Lung (tissue), 11 donors: ENCODE measurements at regions not wholly inside any gene's neighbourhood (a gene's known extent, or its start where the extent isn't known, plus 50 kb on each side); places are given as distances from the start of the nearest gene placed in this dataset.

ENCODE experiments used
- ATAC-seq: fragments of 200-7000 bp; cut with Tn5 transposase; one replicate; pipeline ENCODE4 v1.9.1; 2020; ENCODE audit warnings: moderate number of reproducible peaks; ENCODE audit not compliant: insufficient read depth, low FRiP score
- DNase-seq, 3 donors: peaks; one replicate each; pipeline ENCODE4 v3.0.0-alpha.2; 2013 to 2017
- H3K27ac ChIP-seq, 2 donors: one replicate each; pipeline ENCODE4 v1.5.1; 2013; ENCODE audit warnings: mild to moderate bottlenecking in 2 of 2, moderate library complexity in 2 of 2, control low read depth in 1 of 2, inconsistent platforms in 1 of 2, low read depth in 1 of 2, low read length in 1 of 2
- H3K27me3 ChIP-seq, 3 donors: one replicate each; pipeline ENCODE4 v1.5.1; 2013; ENCODE audit warnings: low read length in 2 of 3; ENCODE audit not compliant: control insufficient read depth in 3 of 3, insufficient read depth in 3 of 3
- H3K36me3 ChIP-seq, 4 donors: one replicate each; pipeline ENCODE4 v1.5.1; 2013; ENCODE audit warnings: low read length in 4 of 4, mild to moderate bottlenecking in 1 of 4, moderate library complexity in 1 of 4; ENCODE audit not compliant: control insufficient read depth in 4 of 4, insufficient read depth in 4 of 4
- H3K4me1 ChIP-seq, 5 donors: one replicate each; pipeline ENCODE4 v1.5.1; 2013; ENCODE audit warnings: low read length in 5 of 5, mild to moderate bottlenecking in 2 of 5, moderate library complexity in 1 of 5; ENCODE audit not compliant: control insufficient read depth in 5 of 5, insufficient read depth in 5 of 5
- H3K4me3 ChIP-seq: one replicate; pipeline ENCODE4 v1.5.1; 2013; ENCODE audit warnings: mild to moderate bottlenecking, control low read depth, moderate library complexity
- H3K9ac ChIP-seq, 2 donors: one replicate each; pipeline ENCODE4 v1.5.1; 2013; ENCODE audit warnings: low read length in 2 of 2, control low read depth in 1 of 2; ENCODE audit not compliant: insufficient read depth in 1 of 2
- H3K9me3 ChIP-seq, 4 donors: one replicate each; pipeline ENCODE4 v1.5.1; 2013; ENCODE audit warnings: low read length in 3 of 4, mild to moderate bottlenecking in 1 of 4, moderate library complexity in 1 of 4; ENCODE audit not compliant: control insufficient read depth in 4 of 4, insufficient read depth in 3 of 4
- CTCF ChIP-seq: IDR thresholded peaks from 2 replicates; pipeline ENCODE4 v1.5.1; 2012; ENCODE audit warnings: mild to moderate bottlenecking; ENCODE audit errors: control extremely low read depth, extremely low read depth
- WGBS, 2 donors: extraction: QIAGEN DNeasy Blood & Tissue Kit; methylation state at CpG; one replicate each; pipeline ENCODE4 v1.1.7; 2013; 5-methylcytosine and 5-hydroxymethylcytosine counted together
- donor health status: control.
- donor health status: control.
- donor health status: Bipolar disorder and iron deficiency.
- donor health status: healthy.
- donor health status: DM: yes; HTN: yes; CAD: no.

- H3K27ac ChIP-seq, result no peak overlapping the region
- 75 to 81% methylated on average over 3 of the region's 3 CpGs for WGBS, 2 donors
- DNase-seq, result no peak
- no peaks in the 10 kb centered on the region for H3K36me3 ChIP-seq
- H3K9ac ChIP-seq, result no peak overlapping the region
- no peaks in the 10 kb centered on the region for H3K9me3 ChIP-seq
- H3K4me1 ChIP-seq, result no peaks in the 10 kb centered on the region
- no peak for ATAC-seq
- no peak overlapping the region for H3K4me3 ChIP-seq
- TF ChIP-seq CTCF, result no peak
- H3K27me3 ChIP-seq, result no peaks in the 10 kb centered on the region
Observed at GRCh38 chr5:164255598-164256213, 750.3 kb downstream of the MAT2B start.

DNA sequence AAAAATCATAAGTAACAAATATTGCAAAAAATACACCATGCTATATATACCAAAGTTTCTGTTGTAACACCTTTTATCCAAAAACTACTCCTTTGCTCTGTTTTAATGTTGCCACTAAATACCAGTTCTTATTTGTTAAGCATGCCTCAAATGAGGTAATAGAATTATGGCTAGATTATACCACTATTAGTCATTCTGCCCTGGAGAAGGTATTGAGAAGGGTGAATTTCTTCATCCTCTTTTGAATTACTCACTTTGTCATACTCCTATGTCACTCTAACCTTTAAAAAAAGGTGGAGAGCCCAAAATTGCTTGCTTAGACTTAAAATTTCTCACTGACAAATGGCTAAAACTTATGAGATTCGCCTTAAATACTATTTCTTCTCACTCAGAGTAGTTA lies 750.9 kb downstream of the MAT2B start:
- ATAC-seq (no peak), DNase-seq (no peak)
- H3K4me1 ChIP-seq, result no peaks in the 10 kb centered on the region
- 56 to 71% methylated on average over 1 of the region's 1 CpG for WGBS, 2 donors
- H3K9ac ChIP-seq, result no peak overlapping the region
- H3K27me3 ChIP-seq, result no peaks in the 10 kb centered on the region
- no peaks in the 10 kb centered on the region for H3K36me3 ChIP-seq
- H3K9me3 ChIP-seq, result no peaks in the 10 kb centered on the region
- no peak overlapping the region for H3K27ac ChIP-seq
- TF ChIP-seq CTCF, result no peak
- H3K4me3 ChIP-seq, result no peak overlapping the region

- DNase-seq, result no peak
- no peak overlapping the region for H3K4me3 ChIP-seq
- no peaks in the 10 kb centered on the region for H3K4me1 ChIP-seq
- no peaks in the 10 kb centered on the region for H3K27me3 ChIP-seq
- ATAC-seq, result no peak
- no peaks in the 10 kb centered on the region for H3K36me3 ChIP-seq
- H3K9ac ChIP-seq, result no peak overlapping the region
- no peak overlapping the region for H3K27ac ChIP-seq
- H3K9me3 ChIP-seq, result no peaks in the 10 kb centered on the region
- TF ChIP-seq CTCF, result no peak
- WGBS, 2 donors, result 94 to 96% methylated on average over 2 of the region's 2 CpGs
Observed at GRCh38 chr5:164256954-164257353, 751.5 kb downstream of the MAT2B start.

DNA sequence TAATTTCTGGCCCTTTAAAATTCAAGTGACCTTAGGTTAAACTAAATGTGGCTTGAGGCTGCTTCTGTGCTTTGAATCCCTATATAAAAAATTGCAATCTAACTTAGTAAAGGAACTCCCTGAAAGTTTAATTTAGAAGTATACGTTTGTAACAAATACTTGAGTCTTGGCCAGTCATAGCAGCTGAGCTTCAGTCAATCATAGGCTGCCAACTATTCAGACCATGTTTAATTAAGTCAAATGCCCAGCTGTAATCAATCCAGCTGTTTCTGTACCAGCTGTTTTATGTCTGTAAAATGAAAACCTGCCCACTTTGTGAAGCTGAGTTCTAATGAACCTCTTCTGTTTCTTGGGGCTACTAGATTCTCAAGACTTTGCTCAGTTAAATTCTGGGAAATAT lies 760.1 kb downstream of the MAT2B start:
- no peak for TF ChIP-seq CTCF
- Histone ChIP-seq H3K9me3 (no peaks in the 10 kb centered on the region), H3K4me3 (no peak overlapping the region), H3K9ac (no peak overlapping the region), H3K36me3 (no peaks in the 10 kb centered on the region), H3K4me1 (no peaks in the 10 kb centered on the region), H3K27ac (no peak overlapping the region), H3K27me3 (no peaks in the 10 kb centered on the region)
- DNase-seq, result peak in 1 of 3 donors; percentile 5
- 41 to 71% methylated on average over 1 of the region's 1 CpG for WGBS, 2 donors
- ATAC-seq, result no peak
